Activated CD8-positive, alpha-beta T cell treated with anti-CD3 and anti-CD28 coated beads for 36 hours (primary cell): ENCODE measurements at regions not wholly inside any gene's neighbourhood (a gene's known extent, or its start where the extent isn't known, plus 50 kb on each side); places are given as distances from the start of the nearest gene placed in this dataset.
"Not testable (repeated sequence)": the region's sequence is repeated elsewhere in the genome, so short reads cannot be mapped to it uniquely, and the experiment has no call there.

Experiments
- ATAC-seq: fragments of 200-7000 bp; cut with Tn5 transposase; one replicate; pipeline ENCODE4 v1.10.0; 2021; ENCODE audit warnings: mild to moderate bottlenecking, moderate library complexity
- CTCF ChIA-PET: fragments of 350-600 bp; sonication (Branson Sonifier 250); formaldehyde crosslinking; loops from one replicate; lab custom pipeline; 2021; ENCODE audit warnings: antibody characterized with exemption; lab: Charles Lee
- POLR2A ChIA-PET: fragments of 350-600 bp; sonication (Branson Sonifier 250); formaldehyde crosslinking; loops from one replicate; lab custom pipeline; 2021; ENCODE audit warnings: antibody characterized with exemption; lab: Charles Lee
- DNase-seq: peaks from one replicate; pipeline ENCODE4 v3.0.0-alpha.2; 2020
- H3K27ac Mint-ChIP-seq: one replicate; pipeline ENCODE4 v1.8.0; 2021; ENCODE audit warnings: mild to moderate bottlenecking, mixed read lengths
- H3K27me3 Mint-ChIP-seq: one replicate; pipeline ENCODE4 v1.8.0; 2021; ENCODE audit warnings: mixed read lengths
- H3K36me3 Mint-ChIP-seq: one replicate; pipeline ENCODE4 v1.8.0; 2021; ENCODE audit warnings: low read depth, mixed read lengths
- H3K4me1 Mint-ChIP-seq: one replicate; pipeline ENCODE4 v1.8.0; 2021; ENCODE audit warnings: low read depth, mixed read lengths
- H3K4me3 Mint-ChIP-seq: one replicate; pipeline ENCODE4 v1.8.0; 2021; ENCODE audit warnings: mild to moderate bottlenecking, moderate library complexity, mixed read lengths
- H3K9me3 Mint-ChIP-seq: one replicate; pipeline ENCODE4 v1.8.0; 2021; ENCODE audit warnings: mixed read lengths
- CTCF ChIP-seq: fragments of 200-600 bp; IDR thresholded peaks from one replicate; pipeline ENCODE4 v1.8.0; 2022; ENCODE audit warnings: antibody characterized with exemption, mild to moderate bottlenecking
- intact Hi-C: fragments of 100-400 bp; cut with micrococcal nuclease; formaldehyde crosslinking; loops from one replicate; pipeline ENCODE4 v1.10.0; 2022

- H3K36me3 Mint-ChIP-seq, result no peaks in the 10 kb centered on the region
- no peak overlapping the region for H3K27ac Mint-ChIP-seq
- intact Hi-C loops, result no loop called here
- DNase-seq (no peak), ATAC-seq (no peak)
- CTCF ChIA-PET, result no interaction called here
- POLR2A ChIA-PET, result no interaction called here
- no peaks in the 10 kb centered on the region for H3K4me1 Mint-ChIP-seq
- H3K9me3 Mint-ChIP-seq, result no peaks in the 10 kb centered on the region
- peaks cover 7% of the 10 kb centered on the region for H3K27me3 Mint-ChIP-seq
- no peak overlapping the region for H3K4me3 Mint-ChIP-seq
- TF ChIP-seq CTCF, result no peak
These were observed 70.2 kb upstream of the EEF1E1 start for GRCh38 chr6:8172530-8172929.

- no peaks in the 10 kb centered on the region for H3K9me3 Mint-ChIP-seq
- H3K4me3 Mint-ChIP-seq, result no peak overlapping the region
- no peaks in the 10 kb centered on the region for H3K27me3 Mint-ChIP-seq
- ChIA-PET POLR2A (no interaction called here), CTCF (no interaction called here)
- H3K4me1 Mint-ChIP-seq, result no peaks in the 10 kb centered on the region
- ATAC-seq (no peak), DNase-seq (no peak)
- H3K36me3 Mint-ChIP-seq, result no peaks in the 10 kb centered on the region
- intact Hi-C loops, result no loop called here
- no peak for TF ChIP-seq CTCF
- H3K27ac Mint-ChIP-seq, result no peak overlapping the region
These were observed 68.4 kb upstream of the EEF1E1 start for GRCh38 chr6:8170754-8171153.

- POLR2A ChIA-PET, result no interaction called here
- H3K9me3 Mint-ChIP-seq, result no peaks in the 10 kb centered on the region
- CTCF ChIA-PET, result no interaction called here
These were observed 67.9 kb upstream of the EEF1E1 start for GRCh38 chr6:8170245-8170644.

GRCh38 chr6:8166156-8166555 lies 63.8 kb upstream of the EEF1E1 start:
- Mint-ChIP-seq H3K27ac (no peak overlapping the region), H3K27me3 (peaks cover 3% of the 10 kb centered on the region), H3K4me3 (no peak overlapping the region), H3K4me1 (no peaks in the 10 kb centered on the region), H3K9me3 (no peaks in the 10 kb centered on the region), H3K36me3 (no peaks in the 10 kb centered on the region)
- intact Hi-C loops, result no loop called here
- DNase-seq, result no peak
- CTCF ChIA-PET, result interaction anchor here (1.2 kb wide), 1 partner anchor 53 kb away, joined by 5 read pairs; no protein-coding TSS in a partner anchor
- POLR2A ChIA-PET, result no interaction called here
- no peak for ATAC-seq
- TF ChIP-seq CTCF, result no peak

More at GRCh38 chr6:8170245-8170644, 67.9 kb upstream of the EEF1E1 start:
- no peak for TF ChIP-seq CTCF
- Mint-ChIP-seq H3K4me3 (no peak overlapping the region), H3K4me1 (no peaks in the 10 kb centered on the region), H3K27me3 (no peaks in the 10 kb centered on the region), H3K27ac (no peak overlapping the region), H3K36me3 (no peaks in the 10 kb centered on the region)
- DNase-seq (no peak), ATAC-seq (no peak)
- intact Hi-C loops, result no loop called here

- H3K27me3 Mint-ChIP-seq, H3K9me3 Mint-ChIP-seq, ATAC-seq, H3K36me3 Mint-ChIP-seq, CTCF ChIA-PET, H3K27ac Mint-ChIP-seq, H3K4me3 Mint-ChIP-seq, intact Hi-C loops, POLR2A ChIA-PET, DNase-seq, H3K4me1 Mint-ChIP-seq: not testable (repeated sequence)
These were observed 62.7 kb upstream of the EEF1E1 start for GRCh38 chr6:8165008-8165407.

- H3K27ac Mint-ChIP-seq, ATAC-seq, intact Hi-C loops, DNase-seq, CTCF ChIA-PET, POLR2A ChIA-PET, H3K4me1 Mint-ChIP-seq, H3K4me3 Mint-ChIP-seq, H3K9me3 Mint-ChIP-seq, H3K27me3 Mint-ChIP-seq, H3K36me3 Mint-ChIP-seq: not testable (repeated sequence)
These were observed 61.9 kb upstream of the EEF1E1 start for GRCh38 chr6:8164281-8164680.
